ENCODE measurements at regions not wholly inside any gene's neighbourhood (a gene's known extent, or its start where the extent isn't known, plus 50 kb on each side); places are given as distances from the start of the nearest gene placed in this dataset.

- no peak for TF ChIP-seq CTCF (IDR thresholded peaks at IDR 0.05)
- no peaks in the 10 kb centered on the region for H3K4me1 ChIP-seq
- no peaks in the 10 kb centered on the region for H3K36me3 ChIP-seq
- DNase-seq (no peak), ATAC-seq (no peak)
- H3K9me3 ChIP-seq = no peaks in the 10 kb centered on the region
- intact Hi-C loops (cut with DNase I) = no loop called here
- no peaks in the 10 kb centered on the region for H3K27me3 ChIP-seq (ENCODE audit: low read depth)
- no peak overlapping the region for H3K4me3 ChIP-seq
- H3K27ac ChIP-seq = no peak overlapping the region
These were observed 899.1 kb downstream of the TMEM182 start for GRCh38 chr2:103660947-103661346.

DNA sequence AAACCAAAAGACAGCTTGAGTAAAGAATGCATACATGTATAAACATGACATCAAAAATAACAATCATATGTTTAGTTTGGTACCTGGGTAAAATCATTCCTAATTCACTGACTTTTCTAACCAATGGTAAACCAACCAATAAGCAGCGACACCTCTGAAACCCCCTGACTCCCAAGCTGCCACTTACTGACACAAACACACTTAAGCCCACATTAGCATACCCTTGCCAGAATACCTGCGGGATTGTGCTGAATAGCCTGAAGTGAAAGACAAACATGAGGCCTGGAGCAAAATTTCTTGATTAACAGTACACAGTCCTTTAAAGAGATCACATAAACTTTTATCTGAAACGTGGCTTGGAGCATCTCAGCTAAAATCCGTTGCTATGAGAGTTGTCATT is 902.9 kb downstream of the TMEM182 start:
- Histone ChIP-seq H3K27ac (no peak overlapping the region), H3K27me3 (ENCODE audit: low read depth) (no peaks in the 10 kb centered on the region), H3K4me1 (no peaks in the 10 kb centered on the region), H3K9me3 (no peaks in the 10 kb centered on the region), H3K36me3 (no peaks in the 10 kb centered on the region), H3K4me3 (no peak overlapping the region)
- no peak for TF ChIP-seq CTCF (IDR thresholded peaks at IDR 0.05)
- DNase-seq = no peak
- ATAC-seq = no peak
- intact Hi-C loops (cut with DNase I) = no loop called here

DNA sequence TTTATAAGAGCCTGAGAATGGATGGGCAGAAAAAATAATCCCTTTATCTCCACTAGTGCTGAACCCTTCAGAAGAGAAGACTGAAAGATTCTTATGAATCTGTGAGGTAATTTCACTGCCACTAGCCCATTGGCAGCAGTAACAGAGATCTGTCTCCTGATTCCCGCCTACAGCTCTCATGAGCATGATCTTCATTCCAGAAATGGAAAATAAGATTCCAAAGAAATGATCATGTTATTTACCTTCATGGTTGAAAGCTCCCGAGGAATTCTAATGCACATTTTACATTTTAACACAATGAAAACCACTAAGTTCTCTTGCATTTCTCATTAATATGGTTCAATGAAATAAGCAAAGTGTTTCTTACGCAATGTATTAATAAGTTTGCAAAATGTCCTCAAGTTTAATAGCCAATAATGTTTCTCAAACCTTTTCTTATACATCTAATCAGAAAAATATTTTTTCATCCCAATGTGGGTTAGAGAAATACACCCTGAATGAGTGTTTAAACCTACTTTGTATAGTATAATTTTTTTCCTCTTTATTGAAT is 905.6 kb downstream of the TMEM182 start:
- DNase-seq (no peak), ATAC-seq (no peak)
- intact Hi-C loops (cut with DNase I) = no loop called here
- Histone ChIP-seq H3K4me3 (no peak overlapping the region), H3K36me3 (no peaks in the 10 kb centered on the region), H3K4me1 (no peaks in the 10 kb centered on the region), H3K27ac (no peak overlapping the region), H3K9me3 (no peaks in the 10 kb centered on the region), H3K27me3 (ENCODE audit: low read depth) (no peaks in the 10 kb centered on the region)
- no peak for TF ChIP-seq CTCF (IDR thresholded peaks at IDR 0.05)

DNA sequence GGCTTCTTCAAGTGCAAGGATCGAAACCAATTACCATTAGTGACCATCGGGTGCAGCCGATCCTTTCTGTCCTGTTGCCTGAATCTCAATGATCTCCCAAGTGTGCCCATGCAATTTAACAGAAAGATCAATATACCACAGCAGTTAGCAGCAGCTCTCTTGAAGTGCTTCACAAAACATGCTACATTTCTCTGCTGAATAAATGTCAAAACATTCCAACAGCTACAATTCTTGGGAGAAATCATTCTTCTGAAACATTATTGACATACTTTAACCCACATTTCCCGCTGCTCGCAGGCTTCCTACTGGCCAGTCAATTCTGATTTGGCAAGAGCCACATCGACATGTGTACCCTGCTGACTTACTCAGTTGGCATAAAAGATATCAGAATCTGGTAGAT is 907.7 kb downstream of the TMEM182 start:
- Histone ChIP-seq H3K4me1 (no peaks in the 10 kb centered on the region), H3K9me3 (no peaks in the 10 kb centered on the region), H3K4me3 (no peak overlapping the region), H3K27ac (no peak overlapping the region), H3K27me3 (ENCODE audit: low read depth) (no peaks in the 10 kb centered on the region), H3K36me3 (no peaks in the 10 kb centered on the region)
- ATAC-seq (no peak), DNase-seq (no peak)
- intact Hi-C loops (cut with DNase I) = no loop called here
- TF ChIP-seq CTCF (IDR thresholded peaks at IDR 0.05) = no peak

Measured in lower lobe of right lung (tissue), 2 donors.